Head of caudate nucleus (tissue), 42 donors: ENCODE measurements at regions not wholly inside any gene's neighbourhood (a gene's known extent, or its start where the extent isn't known, plus 50 kb on each side); places are given as distances from the start of the nearest gene placed in this dataset.

Source experiments
- DNase-seq, 42 donors: peaks; one replicate each; pipeline versions ENCODE4 v3.0.0 to v3.0.0-alpha.2; 2020 to 2021; ENCODE audit warnings: mixed read lengths in 7 of 42
- intact Hi-C: fragments of 100-400 bp; cut with DNase I; formaldehyde crosslinking; loops from one replicate; pipeline ENCODE4 v1.15.0; 2022

GRCh38 chr5:71932131-71932654, 175.1 kb upstream of the MAP1B start:
- intact Hi-C loops = no loop called here
- DNase-seq = peak in 3 of 42 donors; percentile 3 to 60 (median 16)

- intact Hi-C loops = no loop called here
Measured at GRCh38 chr5:71932655-71933338, 174.5 kb upstream of the MAP1B start.

GRCh38 chr5:71934322-71934721, 173.0 kb upstream of the MAP1B start:
- intact Hi-C loops = no loop called here
- DNase-seq = no peak

More at GRCh38 chr5:71932655-71933338, 174.5 kb upstream of the MAP1B start:
- peak in 23 of 42 donors; percentile 3 to 63 (median 21) for DNase-seq

- intact Hi-C loops = no loop called here
- DNase-seq = peak in 19 of 42 donors; percentile 4 to 65 (median 25)
Measured at GRCh38 chr5:71937921-71938698, 169.2 kb upstream of the MAP1B start.

- DNase-seq = peak in 5 of 42 donors; percentile 10 to 31 (median 17)
- intact Hi-C loops = no loop called here
Measured at GRCh38 chr5:71938895-71939294, 168.4 kb upstream of the MAP1B start.

GRCh38 chr5:71939452-71940230, 167.6 kb upstream of the MAP1B start:
- DNase-seq = peak in 28 of 42 donors; percentile 4 to 78 (median 37)
- intact Hi-C loops = no loop called here

- no peak for DNase-seq
- intact Hi-C loops = no loop called here
Measured at GRCh38 chr5:71943874-71944273, 163.4 kb upstream of the MAP1B start.

GRCh38 chr5:71945436-71945835, 161.8 kb upstream of the MAP1B start:
- intact Hi-C loops = no loop called here
- no peak for DNase-seq

GRCh38 chr5:71946343-71947030, 160.8 kb upstream of the MAP1B start:
- intact Hi-C loops = no loop called here
- no peak for DNase-seq

- intact Hi-C loops = no loop called here
- DNase-seq = no peak
Measured at GRCh38 chr5:71948206-71948605, 159.1 kb upstream of the MAP1B start.

GRCh38 chr5:71949772-71950171, 157.5 kb upstream of the MAP1B start:
- intact Hi-C loops = no loop called here
- no peak for DNase-seq

GRCh38 chr5:71953866-71954265, 153.4 kb upstream of the MAP1B start:
- DNase-seq = no peak
- intact Hi-C loops = no loop called here

- DNase-seq = no peak
- intact Hi-C loops = no loop called here
Measured at GRCh38 chr5:71954329-71954728, 152.9 kb upstream of the MAP1B start.

GRCh38 chr5:71955723-71956122, 151.6 kb upstream of the MAP1B start:
- DNase-seq = no peak
- intact Hi-C loops = no loop called here

- intact Hi-C loops = no loop called here
- no peak for DNase-seq
Measured at GRCh38 chr5:71957292-71957898, 149.9 kb upstream of the MAP1B start.

GRCh38 chr5:71960195-71960594, 147.1 kb upstream of the MAP1B start:
- no peak for DNase-seq
- intact Hi-C loops = no loop called here

GRCh38 chr5:71961786-71962185, 145.5 kb upstream of the MAP1B start:
- DNase-seq = no peak
- intact Hi-C loops = no loop called here

- intact Hi-C loops = no loop called here
- peak in 17 of 42 donors; percentile 8 to 59 (median 27) for DNase-seq
Measured at GRCh38 chr5:71969460-71969859, 137.8 kb upstream of the MAP1B start.

GRCh38 chr5:71971862-71972261, 135.4 kb upstream of the MAP1B start:
- no peak for DNase-seq
- intact Hi-C loops = no loop called here
